Esophagus muscularis mucosa (tissue), 4 donors: ENCODE measurements at regions not wholly inside any gene's neighbourhood (a gene's known extent, or its start where the extent isn't known, plus 50 kb on each side); places are given as distances from the start of the nearest gene placed in this dataset.

Experiments
- DNase-seq: peaks from one replicate; pipeline ENCODE4 v3.0.0-alpha.2; 2017; ENCODE audit errors: extremely low spot score
- H3K27ac ChIP-seq, 4 donors: fragments of 200-600 bp; sonication (generic); replicated peaks in 1 of 4; 1 replicate in 3 of 4; 2 replicates in 1 of 4; pipeline ENCODE4 v1.5.1; 2016 to 2019; ENCODE audit warnings: mild to moderate bottlenecking in 1 of 4
- H3K27me3 ChIP-seq, 4 donors: fragments of 200-600 bp; sonication (generic); one replicate each; pipeline versions ENCODE4 v1.5.1 to v1.6.0; 2016 to 2019
- H3K36me3 ChIP-seq, 4 donors: fragments of 200-600 bp; sonication (generic); one replicate each; pipeline ENCODE4 v1.5.1; 2016 to 2019
- H3K4me1 ChIP-seq, 4 donors: fragments of 200-600 bp; sonication (generic); one replicate each; pipeline ENCODE4 v1.5.1; 2016 to 2019
- H3K4me3 ChIP-seq, 4 donors: fragments of 200-600 bp; sonication (generic); 1 replicate in 2 of 4; 2 replicates in 2 of 4; pipeline ENCODE4 v1.5.1; 2016 to 2019; ENCODE audit warnings: mild to moderate bottlenecking in 4 of 4, moderate library complexity in 1 of 4
- H3K9me3 ChIP-seq, 4 donors: fragments of 200-600 bp; sonication (generic); 1 replicate in 3 of 4; 2 replicates in 1 of 4; pipeline ENCODE4 v1.5.1; 2016 to 2019
- EP300 ChIP-seq: sonication (generic); formaldehyde crosslinking; IDR thresholded peaks from one replicate; pipeline ENCODE4 v1.6.1; 2017; ENCODE audit warnings: antibody characterized with exemption
- POLR2A ChIP-seq: fragments of 450-650 bp; IDR thresholded peaks from one replicate; pipeline ENCODE4 v1.6.1; 2017; ENCODE audit warnings: antibody characterized with exemption, moderate library complexity, mild to moderate bottlenecking, low read depth
- POLR2AphosphoS5 ChIP-seq, 2 donors: sonication (generic); formaldehyde crosslinking; IDR thresholded peaks; one replicate each; pipeline ENCODE4 v1.6.1; 2017; ENCODE audit warnings: antibody characterized with exemption in 2 of 2
- WGBS: methylation state at CpG from one replicate; pipeline ENCODE4 v1.1.5; 2018; 5-methylcytosine and 5-hydroxymethylcytosine counted together
- intact Hi-C: fragments of 100-400 bp; cut with DNase I; formaldehyde crosslinking; loops from one replicate; pipeline ENCODE4 v1.15.1; 2023
- TF ChIP-seq, protein P1 (sequence below), 3 experiments: fragments of 200-600 bp in 2 of 3; fragments of 450-650 bp in 1 of 3; sonication (generic) in 2 of 3; IDR thresholded peaks; one replicate each; pipeline ENCODE4 v1.5.1; 2017 to 2019; ENCODE audit warnings: antibody characterized with exemption in 3 of 3, mild to moderate bottlenecking in 2 of 3, moderate library complexity in 1 of 3

DNA sequence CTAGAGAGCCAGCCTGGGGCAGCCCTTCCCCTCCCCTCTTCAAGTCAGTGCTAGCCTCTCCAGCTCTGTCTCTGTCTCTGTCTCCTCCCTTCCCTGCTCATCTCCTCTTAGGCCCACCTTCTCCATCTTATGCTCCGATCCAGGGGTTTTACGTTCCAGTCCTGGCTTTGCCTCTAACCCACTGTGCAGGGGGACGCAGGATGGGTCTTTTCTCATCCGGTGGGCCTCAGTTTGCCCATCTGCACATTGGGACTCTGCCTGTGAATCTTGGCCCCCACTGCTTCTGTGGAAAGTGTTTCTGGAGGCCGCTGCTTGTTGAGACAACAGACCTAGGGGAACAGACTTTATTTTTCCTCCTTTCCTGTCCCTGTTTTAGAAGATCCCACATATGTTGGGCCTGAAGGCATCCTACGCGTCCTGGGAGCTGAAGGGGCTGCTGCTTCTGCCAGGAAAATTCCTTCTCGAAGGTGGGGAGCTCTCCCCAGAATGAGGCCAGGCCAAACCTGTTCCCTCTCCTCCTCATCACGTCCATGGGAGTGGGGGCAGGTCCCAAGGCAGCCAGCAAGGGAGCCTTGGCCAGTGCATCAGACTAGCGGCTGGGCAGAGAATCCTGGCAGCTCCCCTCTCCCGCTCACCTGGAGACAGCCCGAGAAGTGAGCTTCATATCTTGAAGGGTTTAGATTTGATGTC, 99.5 kb upstream of the CSF3R start:
- WGBS = 72% methylated on average over 12 of the region's 12 CpGs
- no peak for DNase-seq
- Histone ChIP-seq H3K9me3 (no peaks in the 10 kb centered on the region), H3K27me3 (peaks cover 0 to 83% (median 10%) of the 10 kb centered on the region in 4 donors), H3K27ac (no peak overlapping the region), H3K36me3 (no peaks in the 10 kb centered on the region), H3K4me3 (no peak overlapping the region), H3K4me1 (peaks cover 0 to 6% (median 0%) of the 10 kb centered on the region in 4 donors)
- TF ChIP-seq, protein P1, sequence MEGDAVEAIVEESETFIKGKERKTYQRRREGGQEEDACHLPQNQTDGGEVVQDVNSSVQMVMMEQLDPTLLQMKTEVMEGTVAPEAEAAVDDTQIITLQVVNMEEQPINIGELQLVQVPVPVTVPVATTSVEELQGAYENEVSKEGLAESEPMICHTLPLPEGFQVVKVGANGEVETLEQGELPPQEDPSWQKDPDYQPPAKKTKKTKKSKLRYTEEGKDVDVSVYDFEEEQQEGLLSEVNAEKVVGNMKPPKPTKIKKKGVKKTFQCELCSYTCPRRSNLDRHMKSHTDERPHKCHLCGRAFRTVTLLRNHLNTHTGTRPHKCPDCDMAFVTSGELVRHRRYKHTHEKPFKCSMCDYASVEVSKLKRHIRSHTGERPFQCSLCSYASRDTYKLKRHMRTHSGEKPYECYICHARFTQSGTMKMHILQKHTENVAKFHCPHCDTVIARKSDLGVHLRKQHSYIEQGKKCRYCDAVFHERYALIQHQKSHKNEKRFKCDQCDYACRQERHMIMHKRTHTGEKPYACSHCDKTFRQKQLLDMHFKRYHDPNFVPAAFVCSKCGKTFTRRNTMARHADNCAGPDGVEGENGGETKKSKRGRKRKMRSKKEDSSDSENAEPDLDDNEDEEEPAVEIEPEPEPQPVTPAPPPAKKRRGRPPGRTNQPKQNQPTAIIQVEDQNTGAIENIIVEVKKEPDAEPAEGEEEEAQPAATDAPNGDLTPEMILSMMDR (IDR thresholded peaks at IDR 0.05) = no peak
- TF ChIP-seq POLR2AphosphoS5 (IDR thresholded peaks at IDR 0.05) (no peak), POLR2A (no peak), EP300 (no peak)
- intact Hi-C loops = no loop called here

DNA sequence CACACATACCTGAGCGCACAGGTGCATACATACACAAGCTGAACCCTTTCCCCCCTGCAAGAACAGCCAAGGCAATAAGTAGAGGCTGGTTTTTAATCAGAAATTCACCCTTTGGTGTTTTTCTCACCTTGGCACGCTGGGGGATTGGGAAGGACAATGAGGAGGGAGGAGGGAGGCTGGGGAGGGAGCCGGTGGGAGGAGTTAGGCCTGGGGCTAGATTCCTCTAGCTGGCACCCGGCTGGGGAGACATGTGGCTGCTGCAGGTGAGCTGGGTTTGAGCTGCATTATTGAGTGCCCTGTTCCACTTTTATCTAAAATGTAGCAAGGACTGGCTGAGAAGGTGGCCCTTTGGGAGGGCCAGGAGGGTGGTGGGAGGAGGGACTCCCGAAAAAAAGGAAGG, 97.8 kb upstream of the CSF3R start:
- H3K27ac ChIP-seq = no peak overlapping the region
- no peak overlapping the region for H3K4me3 ChIP-seq
- peaks cover 0 to 83% (median 3%) of the 10 kb centered on the region in 4 donors for H3K27me3 ChIP-seq
- WGBS = 40% methylated on average over 5 of the region's 5 CpGs
- intact Hi-C loops = no loop called here
- H3K36me3 ChIP-seq = no peaks in the 10 kb centered on the region
- TF ChIP-seq POLR2A = no peak
- no peak for TF ChIP-seq POLR2AphosphoS5 (IDR thresholded peaks at IDR 0.05)
- no peak for TF ChIP-seq EP300
- TF ChIP-seq, protein P1 (IDR thresholded peaks at IDR 0.05) = no peak
- H3K9me3 ChIP-seq = no peaks in the 10 kb centered on the region
- DNase-seq = no peak
- H3K4me1 ChIP-seq = no peaks in the 10 kb centered on the region

DNA sequence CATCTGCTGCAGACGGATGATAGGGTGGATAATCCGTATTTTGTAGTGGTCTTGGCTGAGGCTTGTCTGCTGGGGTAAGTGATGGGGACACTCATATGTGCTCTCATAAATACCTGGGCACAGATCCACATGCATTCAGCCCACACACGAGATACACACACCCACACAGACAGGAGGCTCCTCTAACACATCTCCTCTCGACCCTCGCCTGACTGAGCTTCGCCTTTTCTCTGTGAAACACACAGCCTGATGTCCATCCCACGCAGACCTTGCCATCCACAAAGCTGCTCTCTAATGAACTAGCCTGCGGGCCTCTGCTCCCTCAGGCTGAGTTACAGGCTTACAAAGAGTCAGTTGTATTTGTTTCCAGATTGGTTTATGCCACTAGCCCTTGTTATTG, 96.3 kb upstream of the CSF3R start:
- DNase-seq = no peak
- no peak overlapping the region for H3K27ac ChIP-seq
- H3K4me3 ChIP-seq = no peak overlapping the region
- TF ChIP-seq EP300 = no peak
- TF ChIP-seq POLR2A = no peak
- TF ChIP-seq, protein P1 (IDR thresholded peaks at IDR 0.05) = no peak
- no peak for TF ChIP-seq POLR2AphosphoS5 (IDR thresholded peaks at IDR 0.05)
- H3K4me1 ChIP-seq = no peaks in the 10 kb centered on the region
- WGBS = 58% methylated on average over 8 of the region's 8 CpGs
- no peaks in the 10 kb centered on the region for H3K36me3 ChIP-seq
- no peaks in the 10 kb centered on the region for H3K9me3 ChIP-seq
- H3K27me3 ChIP-seq = peaks cover 0 to 83% (median 5%) of the 10 kb centered on the region in 4 donors
- intact Hi-C loops = loop anchor here (5.0 kb wide), 1 partner anchor 853 kb away; no protein-coding TSS in a partner anchor

DNA sequence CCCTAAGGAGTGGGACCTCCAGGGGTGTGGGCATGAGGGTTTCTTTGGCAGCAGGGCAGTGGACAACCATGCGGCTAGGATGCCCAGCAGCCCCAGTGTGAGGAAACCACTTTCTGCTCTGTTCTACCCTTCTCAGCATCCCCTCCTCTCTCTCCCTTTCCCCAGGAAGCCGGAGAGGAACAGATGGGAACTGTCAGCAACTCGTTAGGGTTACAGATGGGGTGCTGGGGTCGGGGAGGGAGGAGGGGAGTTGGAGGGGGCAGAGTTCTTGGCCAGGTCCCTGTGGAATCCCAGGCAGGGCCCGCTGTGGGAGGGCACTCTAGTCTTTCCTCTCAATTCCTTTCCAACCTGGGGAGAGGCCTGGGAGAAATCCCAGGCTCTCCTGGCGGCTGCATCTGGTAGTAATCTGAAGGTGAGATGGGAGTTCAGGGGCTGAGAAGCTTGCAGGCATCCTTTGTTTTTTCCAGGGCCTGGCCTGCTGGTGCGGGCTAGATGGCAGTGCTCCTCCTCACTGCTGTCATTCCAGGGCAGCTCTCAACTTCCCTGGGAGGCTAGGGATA, 93.9 kb upstream of the CSF3R start:
- no peak overlapping the region for H3K27ac ChIP-seq
- intact Hi-C loops = loop anchor here (5.0 kb wide), 1 partner anchor 856 kb away; no protein-coding TSS in a partner anchor
- no peak overlapping the region for H3K4me3 ChIP-seq
- TF ChIP-seq, protein P1 (IDR thresholded peaks at IDR 0.05) = no peak
- TF ChIP-seq POLR2AphosphoS5 (IDR thresholded peaks at IDR 0.05) (no peak), POLR2A (no peak), EP300 (no peak)
- no peaks in the 10 kb centered on the region for H3K4me1 ChIP-seq
- H3K36me3 ChIP-seq = no peaks in the 10 kb centered on the region
- no peaks in the 10 kb centered on the region for H3K9me3 ChIP-seq
- peaks cover 0 to 84% (median 12%) of the 10 kb centered on the region in 4 donors for H3K27me3 ChIP-seq
- 35% methylated on average over 7 of the region's 7 CpGs for WGBS
- no peak for DNase-seq
